Activated naive CD4-positive, alpha-beta T cell treated with anti-CD3 and anti-CD28 coated beads, Interleukin-2, amount 50 U/mL, for 72 hours (primary cell): ENCODE measurements at regions not wholly inside any gene's neighbourhood (a gene's known extent, or its start where the extent isn't known, plus 50 kb on each side); places are given as distances from the start of the nearest gene placed in this dataset.
"Not testable (repeated sequence)": the region's sequence is repeated elsewhere in the genome, so short reads cannot be mapped to it uniquely, and the experiment has no call there.

Source experiments
- ATAC-seq, 2 donors: fragments of 150-1000 bp; cut with Tn5 transposase; 2 replicates each; pipeline ENCODE4 v1.10.0; 2021; ENCODE audit warnings: mild to moderate bottlenecking in 2 of 2, moderate library complexity in 2 of 2
- DNase-seq, 2 donors: peaks; one replicate each; pipeline ENCODE4 v3.0.0; 2021 to 2022; ENCODE audit warnings: low spot score in 2 of 2
- H3K27ac Mint-ChIP-seq, 2 donors: one replicate each; pipeline ENCODE4 v1.8.0; 2022; ENCODE audit warnings: mild to moderate bottlenecking in 2 of 2, mixed read lengths in 2 of 2
- H3K36me3 Mint-ChIP-seq, 2 donors: one replicate each; pipeline ENCODE4 v1.8.0; 2022; ENCODE audit warnings: mixed read lengths in 2 of 2
- H3K9me3 Mint-ChIP-seq, 2 donors: one replicate each; pipeline ENCODE4 v1.8.0; 2022; ENCODE audit warnings: mixed read lengths in 2 of 2

DNA sequence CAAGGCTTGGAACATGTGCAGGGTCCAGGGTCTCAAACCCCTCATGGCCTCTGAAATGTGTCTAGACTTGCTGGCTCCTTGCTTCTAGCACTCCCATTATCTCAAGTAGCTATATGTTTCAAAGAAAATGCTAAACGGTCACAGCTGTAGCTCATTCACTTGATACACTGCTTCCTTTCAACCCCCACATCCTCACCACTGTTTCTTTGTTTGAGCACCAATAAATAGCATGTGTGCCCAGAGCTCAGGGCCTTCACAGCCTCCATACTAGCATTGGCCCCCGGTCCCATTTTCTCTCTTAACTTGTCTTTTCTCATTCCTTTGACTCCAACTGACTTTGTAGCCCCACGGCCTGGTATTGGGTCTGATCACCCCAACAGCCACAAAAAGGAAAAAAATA is 801.8 kb downstream of the STIM2 start:
- no peak for DNase-seq
- no peak for ATAC-seq
- H3K27ac Mint-ChIP-seq: no peak overlapping the region
- peaks cover 0 to 3% of the 10 kb centered on the region in 2 donors for H3K9me3 Mint-ChIP-seq
- H3K36me3 Mint-ChIP-seq: no peaks in the 10 kb centered on the region

- H3K27ac Mint-ChIP-seq: no peak overlapping the region
- DNase-seq (no peak), ATAC-seq (no peak)
- peaks cover 12 to 14% of the 10 kb centered on the region in 2 donors for H3K9me3 Mint-ChIP-seq
- no peaks in the 10 kb centered on the region for H3K36me3 Mint-ChIP-seq
These were observed 806.3 kb downstream of the STIM2 start for GRCh38 chr4:27666943-27667342.

DNA sequence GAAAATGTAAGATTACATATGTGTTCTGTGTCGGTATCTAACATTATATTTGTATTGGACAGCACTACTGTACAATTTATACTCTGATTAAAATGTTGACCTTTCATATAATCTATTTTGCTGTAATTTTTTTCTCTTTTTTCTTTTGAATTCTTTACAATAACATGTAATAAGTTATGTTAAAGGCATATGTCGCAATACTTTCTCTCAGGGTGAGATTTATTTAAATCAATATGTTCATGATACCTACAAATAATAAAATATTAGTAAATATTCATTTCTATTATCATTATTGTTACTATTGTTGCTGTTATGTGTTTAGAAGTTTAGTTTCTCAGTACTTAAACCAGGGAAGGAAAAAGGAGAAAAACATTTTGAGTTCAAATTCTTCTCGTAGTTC is 807.4 kb downstream of the STIM2 start:
- Mint-ChIP-seq H3K36me3 (no peaks in the 10 kb centered on the region), H3K9me3 (peaks cover 12 to 14% of the 10 kb centered on the region in 2 donors), H3K27ac (no peak overlapping the region)
- ATAC-seq (no peak), DNase-seq (no peak)

DNA sequence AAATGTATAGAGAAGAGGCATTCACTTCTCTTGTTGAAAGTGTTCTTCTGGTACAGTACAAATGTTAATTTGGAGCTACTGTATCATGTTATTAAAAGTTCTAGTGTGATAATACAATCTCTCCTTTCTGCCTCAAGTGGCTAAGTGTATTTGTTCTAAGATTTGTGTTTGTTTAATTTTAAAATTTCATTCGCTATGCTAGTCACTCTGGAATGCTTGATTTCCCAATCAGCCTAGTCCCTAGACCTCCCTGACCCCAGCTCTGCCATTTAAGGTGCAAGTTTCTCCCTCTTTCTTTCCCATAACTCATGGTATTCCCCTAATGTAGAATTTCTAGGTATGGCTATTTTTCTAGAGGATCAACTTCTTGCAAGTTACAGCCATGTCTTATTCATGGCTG is 817.4 kb downstream of the STIM2 start:
- ATAC-seq (no peak), DNase-seq (no peak)
- no peaks in the 10 kb centered on the region for H3K36me3 Mint-ChIP-seq
- no peak overlapping the region for H3K27ac Mint-ChIP-seq
- peaks cover 0 to 5% of the 10 kb centered on the region in 2 donors for H3K9me3 Mint-ChIP-seq

DNA sequence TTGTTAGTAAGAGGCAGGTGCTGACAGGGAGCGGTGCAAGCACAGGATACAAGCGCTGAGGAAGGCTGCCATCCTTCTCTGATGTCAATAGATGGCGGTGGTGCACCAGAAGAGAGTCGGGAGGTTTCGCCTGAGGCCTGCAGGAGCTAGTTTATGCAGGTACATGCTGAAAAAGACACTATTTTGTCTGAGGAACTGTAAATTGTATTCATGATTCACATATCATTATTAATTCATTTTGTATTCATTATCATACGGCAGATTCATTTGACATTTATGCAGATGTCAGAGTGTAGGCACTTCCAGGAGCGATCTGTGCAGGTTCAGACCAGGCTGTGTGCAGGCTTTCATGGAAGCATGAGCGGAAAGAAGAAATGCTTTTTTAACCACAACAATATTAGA is 824.0 kb downstream of the STIM2 start:
- H3K9me3 Mint-ChIP-seq: peaks cover 3 to 4% of the 10 kb centered on the region in 2 donors
- no peak overlapping the region for H3K27ac Mint-ChIP-seq
- DNase-seq (peak in 1 of 2 donors; percentile 32), ATAC-seq (peak in 1 of 2 donors; percentile 63)
- no peaks in the 10 kb centered on the region for H3K36me3 Mint-ChIP-seq

DNA sequence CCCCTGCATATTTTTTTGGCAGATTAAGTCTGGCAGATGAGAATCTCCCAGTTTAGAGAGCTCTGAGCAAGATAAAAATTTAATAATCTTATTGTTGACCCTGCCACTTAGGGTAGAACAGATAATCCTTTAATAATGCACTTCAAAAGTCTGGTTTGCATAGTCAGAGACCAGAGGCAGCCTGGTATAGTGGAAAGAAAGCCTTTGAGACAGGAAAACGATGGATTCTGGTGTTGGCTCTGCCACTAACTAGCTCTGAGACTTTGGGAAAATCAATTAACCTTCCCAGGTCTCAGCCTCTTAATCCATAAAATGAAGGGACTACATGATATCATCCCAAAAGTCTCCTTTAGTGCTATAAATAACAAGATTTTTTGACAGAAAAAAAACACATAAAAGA is 824.5 kb downstream of the STIM2 start:
- Mint-ChIP-seq H3K36me3 (no peaks in the 10 kb centered on the region), H3K9me3 (peaks cover 6 to 8% of the 10 kb centered on the region in 2 donors), H3K27ac (no peak overlapping the region)
- no peak for ATAC-seq
- DNase-seq: no peak

DNA sequence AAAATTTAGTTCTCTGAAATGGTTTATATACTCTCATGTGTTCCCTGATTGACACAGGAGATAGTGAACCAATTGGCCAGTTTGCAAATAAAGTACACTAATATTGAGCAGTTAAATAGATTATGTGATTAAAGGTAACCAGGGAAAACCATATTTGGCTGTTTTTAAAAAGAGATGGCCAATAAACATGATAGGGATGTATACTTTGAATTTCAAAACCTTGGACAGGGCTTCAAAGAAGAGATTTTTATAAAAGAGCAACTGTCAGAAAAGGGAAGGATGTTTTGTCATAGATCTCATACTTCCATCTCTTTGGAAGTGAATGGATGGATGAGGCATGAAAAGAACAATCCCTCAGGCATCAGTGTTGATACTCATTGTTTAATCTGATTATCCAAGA is 825.3 kb downstream of the STIM2 start:
- DNase-seq: no peak
- peaks cover 8 to 13% of the 10 kb centered on the region in 2 donors for H3K9me3 Mint-ChIP-seq
- ATAC-seq: no peak
- no peak overlapping the region for H3K27ac Mint-ChIP-seq
- H3K36me3 Mint-ChIP-seq: no peaks in the 10 kb centered on the region

- ATAC-seq (peak in 1 of 2 donors; percentile 30), DNase-seq (no peak)
- Mint-ChIP-seq H3K27ac (no peak overlapping the region), H3K36me3 (peaks cover 0 to 7% of the 10 kb centered on the region in 2 donors), H3K9me3 (peaks cover 23 to 26% of the 10 kb centered on the region in 2 donors)
These were observed 831.5 kb downstream of the STIM2 start for GRCh38 chr4:27692158-27692557.

DNA sequence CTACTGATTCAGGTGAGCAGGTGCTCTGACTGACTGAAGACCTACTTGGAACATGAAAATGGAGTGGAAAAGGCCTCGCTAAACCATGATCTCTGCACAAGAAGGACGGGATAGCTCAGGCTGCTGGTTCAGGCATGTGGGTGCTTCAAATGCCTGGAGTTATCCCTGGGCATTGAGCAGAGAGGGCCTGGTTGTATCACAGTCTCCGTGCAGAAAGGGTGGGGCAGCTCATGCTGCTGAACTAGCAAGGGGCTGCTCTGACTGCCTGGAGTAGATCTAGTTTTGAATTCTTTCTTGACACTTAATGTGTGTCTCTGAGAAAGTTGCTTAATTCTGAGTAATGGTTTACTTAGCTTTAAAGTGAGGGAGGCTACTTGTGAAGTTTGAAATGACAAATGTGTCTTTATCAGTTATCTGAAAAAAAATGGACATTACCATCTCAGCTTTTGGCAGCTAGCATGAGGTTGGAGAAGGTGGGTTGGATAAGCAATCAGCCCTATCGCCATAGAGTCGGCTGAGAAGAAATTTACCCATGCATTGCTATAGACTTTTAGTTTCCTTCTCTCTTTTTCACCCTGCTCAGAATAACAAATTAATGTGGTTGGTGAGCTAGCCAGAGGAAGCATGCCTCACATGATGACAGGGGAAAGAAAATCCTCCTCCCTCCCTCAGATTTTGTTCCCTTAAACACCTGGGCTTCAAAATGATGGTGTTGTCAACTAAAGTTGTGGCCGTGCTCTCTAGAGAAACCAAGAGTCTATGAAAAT is 832.4 kb downstream of the STIM2 start:
- H3K36me3 Mint-ChIP-seq: peaks cover 0 to 7% of the 10 kb centered on the region in 2 donors
- no peak overlapping the region for H3K27ac Mint-ChIP-seq
- no peak for ATAC-seq
- peaks cover 23 to 26% of the 10 kb centered on the region in 2 donors for H3K9me3 Mint-ChIP-seq
- no peak for DNase-seq

- H3K27ac Mint-ChIP-seq, H3K36me3 Mint-ChIP-seq, DNase-seq, ATAC-seq: not testable (repeated sequence)
- peaks cover 19 to 23% of the 10 kb centered on the region in 2 donors for H3K9me3 Mint-ChIP-seq
These were observed 835.6 kb downstream of the STIM2 start for GRCh38 chr4:27696257-27696656.

- Mint-ChIP-seq H3K9me3 (peaks cover 6 to 17% of the 10 kb centered on the region in 2 donors), H3K36me3 (no peaks in the 10 kb centered on the region), H3K27ac (no peak overlapping the region)
- no peak for ATAC-seq
- no peak for DNase-seq
These were observed 841.0 kb downstream of the STIM2 start for GRCh38 chr4:27701606-27702005.

- peaks cover 9 to 17% of the 10 kb centered on the region in 2 donors for H3K9me3 Mint-ChIP-seq
- H3K27ac Mint-ChIP-seq: no peak overlapping the region
- no peaks in the 10 kb centered on the region for H3K36me3 Mint-ChIP-seq
- no peak for ATAC-seq
- no peak for DNase-seq
These were observed 842.2 kb downstream of the STIM2 start for GRCh38 chr4:27702730-27703431.

DNA sequence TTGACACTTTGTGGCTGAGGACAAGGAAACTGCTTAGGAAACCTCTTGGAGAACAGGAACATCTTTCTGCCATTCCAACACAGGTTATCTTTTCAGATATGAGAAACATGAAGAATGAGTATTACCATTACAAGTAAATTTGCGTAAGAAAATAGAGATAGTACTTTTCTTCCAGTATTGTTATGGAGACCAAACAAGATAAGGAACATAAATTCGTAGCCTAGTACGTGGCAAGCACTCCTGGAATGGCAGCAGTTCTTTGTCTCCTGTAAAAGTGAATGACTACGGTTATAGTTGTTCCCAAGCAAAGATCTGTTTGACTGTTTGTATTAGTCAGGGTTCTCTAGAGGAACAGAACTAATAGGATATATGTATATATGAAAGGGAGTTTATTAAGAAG is 843.1 kb downstream of the STIM2 start:
- H3K27ac Mint-ChIP-seq: no peak overlapping the region
- ATAC-seq (no peak), DNase-seq (no peak)
- H3K9me3 Mint-ChIP-seq: peaks cover 7 to 15% of the 10 kb centered on the region in 2 donors
- H3K36me3 Mint-ChIP-seq: no peaks in the 10 kb centered on the region

GRCh38 chr4:27711041-27711440 is 850.4 kb downstream of the STIM2 start:
- peaks cover 11 to 20% of the 10 kb centered on the region in 2 donors for H3K9me3 Mint-ChIP-seq
- no peak for DNase-seq
- no peak for ATAC-seq
- H3K36me3 Mint-ChIP-seq: no peaks in the 10 kb centered on the region
- no peak overlapping the region for H3K27ac Mint-ChIP-seq

DNA sequence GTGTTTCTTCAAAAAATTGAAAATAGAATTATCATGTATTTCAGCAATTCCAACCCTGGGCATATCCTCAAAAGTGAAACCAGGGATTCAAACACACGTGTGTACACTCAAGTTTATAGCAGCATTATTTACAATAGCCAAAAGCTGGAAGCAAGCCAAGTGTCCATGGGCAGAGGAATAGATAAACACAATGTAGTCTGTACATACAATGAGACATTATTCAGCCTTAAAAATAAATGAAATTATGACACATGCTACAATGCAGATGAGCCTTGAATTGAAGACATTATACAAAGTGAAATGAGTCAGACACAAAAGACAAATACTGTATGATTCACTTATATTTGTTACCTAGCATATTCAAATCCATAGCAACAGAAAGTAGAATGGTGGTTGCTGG is 853.4 kb downstream of the STIM2 start:
- no peaks in the 10 kb centered on the region for H3K36me3 Mint-ChIP-seq
- DNase-seq (no peak), ATAC-seq (no peak)
- no peak overlapping the region for H3K27ac Mint-ChIP-seq
- H3K9me3 Mint-ChIP-seq: peaks cover 9 to 14% of the 10 kb centered on the region in 2 donors

DNA sequence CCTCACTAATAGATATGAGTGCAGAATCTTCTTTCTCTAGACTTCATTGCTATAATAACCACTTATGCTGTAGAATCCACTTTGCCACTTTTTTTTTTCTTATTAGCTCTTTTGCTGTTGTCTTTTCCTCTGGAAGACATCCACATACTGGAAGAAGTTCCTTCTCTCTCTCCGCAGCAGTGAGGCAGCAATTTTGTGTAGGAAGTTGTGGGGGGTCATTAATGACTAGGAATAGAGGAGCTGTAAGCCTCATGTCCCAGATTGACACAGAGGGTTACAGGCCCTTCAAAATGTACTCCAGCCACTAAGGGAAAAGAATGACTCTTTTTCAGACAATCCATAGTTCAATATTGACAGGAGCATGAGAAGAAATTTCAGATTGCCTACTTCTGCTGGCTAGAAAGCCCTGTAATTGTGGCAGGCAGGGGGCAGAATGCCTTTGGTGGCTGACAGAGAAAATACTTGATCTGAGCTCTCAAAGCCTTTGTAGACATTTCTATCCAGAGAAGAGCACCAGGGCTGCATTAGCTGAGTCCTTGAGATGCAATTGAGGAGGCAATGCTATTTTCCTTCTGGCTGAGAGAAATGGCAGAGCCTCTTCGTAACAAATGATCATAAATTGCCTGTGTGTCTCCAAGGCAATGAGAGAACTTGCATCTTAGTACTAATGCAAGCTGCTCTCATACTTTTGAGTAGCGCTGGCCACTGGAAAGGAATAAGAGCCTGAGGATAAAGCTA is 856.2 kb downstream of the STIM2 start:
- no peak for ATAC-seq

DNA sequence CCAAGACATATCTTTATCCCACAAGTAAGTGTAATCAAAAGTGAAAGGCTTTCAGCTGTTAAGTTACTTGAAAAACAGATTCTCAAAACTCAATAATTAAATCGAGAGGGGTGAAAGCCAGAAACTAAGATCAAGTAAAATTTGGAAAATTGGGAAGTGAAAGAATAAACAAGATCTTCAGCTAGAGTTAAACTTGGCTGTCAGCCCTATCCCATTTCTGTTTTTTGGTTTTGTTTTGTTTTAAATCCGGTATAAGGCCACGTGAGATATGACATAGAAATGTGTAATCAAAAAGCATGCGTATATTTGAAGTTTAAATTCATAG is 856.8 kb downstream of the STIM2 start:
- Mint-ChIP-seq H3K27ac (no peak overlapping the region), H3K9me3 (peaks cover 11 to 21% of the 10 kb centered on the region in 2 donors), H3K36me3 (no peaks in the 10 kb centered on the region)
- ATAC-seq (no peak), DNase-seq (no peak)

More for the DNA sequence above, 856.2 kb downstream of the STIM2 start:
- DNase-seq: no peak
- Mint-ChIP-seq H3K36me3 (no peaks in the 10 kb centered on the region), H3K27ac (no peak overlapping the region), H3K9me3 (peaks cover 11 to 21% of the 10 kb centered on the region in 2 donors)
